DOHH2 (cell line): ENCODE measurements at regions not wholly inside any gene's neighbourhood (a gene's known extent, or its start where the extent isn't known, plus 50 kb on each side); places are given as distances from the start of the nearest gene placed in this dataset.

Experiments
- EZH2phosphoT487 ChIP-seq: fragments of 200-600 bp; sonication (generic); IDR thresholded peaks from 2 replicates; pipeline ENCODE4 v1.6.1; 2017; ENCODE audit warnings: borderline replicate concordance, mild to moderate bottlenecking, antibody characterized with exemption, low read length, moderate library complexity, mixed read lengths
- TF ChIP-seq, protein P1 (sequence below): fragments of 200-600 bp; sonication (generic); IDR thresholded peaks from one replicate; pipeline ENCODE4 v1.5.1; 2014; ENCODE audit warnings: antibody characterized with exemption, mild to moderate bottlenecking, low read depth, low read length; ENCODE audit not compliant: poor library complexity, severe bottlenecking

GRCh38 chr2:57936216-57936615 is 110.4 kb upstream of the VRK2 start:
- TF ChIP-seq, protein P1, sequence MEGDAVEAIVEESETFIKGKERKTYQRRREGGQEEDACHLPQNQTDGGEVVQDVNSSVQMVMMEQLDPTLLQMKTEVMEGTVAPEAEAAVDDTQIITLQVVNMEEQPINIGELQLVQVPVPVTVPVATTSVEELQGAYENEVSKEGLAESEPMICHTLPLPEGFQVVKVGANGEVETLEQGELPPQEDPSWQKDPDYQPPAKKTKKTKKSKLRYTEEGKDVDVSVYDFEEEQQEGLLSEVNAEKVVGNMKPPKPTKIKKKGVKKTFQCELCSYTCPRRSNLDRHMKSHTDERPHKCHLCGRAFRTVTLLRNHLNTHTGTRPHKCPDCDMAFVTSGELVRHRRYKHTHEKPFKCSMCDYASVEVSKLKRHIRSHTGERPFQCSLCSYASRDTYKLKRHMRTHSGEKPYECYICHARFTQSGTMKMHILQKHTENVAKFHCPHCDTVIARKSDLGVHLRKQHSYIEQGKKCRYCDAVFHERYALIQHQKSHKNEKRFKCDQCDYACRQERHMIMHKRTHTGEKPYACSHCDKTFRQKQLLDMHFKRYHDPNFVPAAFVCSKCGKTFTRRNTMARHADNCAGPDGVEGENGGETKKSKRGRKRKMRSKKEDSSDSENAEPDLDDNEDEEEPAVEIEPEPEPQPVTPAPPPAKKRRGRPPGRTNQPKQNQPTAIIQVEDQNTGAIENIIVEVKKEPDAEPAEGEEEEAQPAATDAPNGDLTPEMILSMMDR: no peak
- no peak for TF ChIP-seq EZH2phosphoT487
